Osteoblast (primary cell): ENCODE measurements at regions not wholly inside any gene's neighbourhood (a gene's known extent, or its start where the extent isn't known, plus 50 kb on each side); places are given as distances from the start of the nearest gene placed in this dataset.

Experiments
- DNase-seq: peaks from one replicate; pipeline ENCODE4 v3.0.0; 2011; ENCODE audit warnings: low spot score, mixed read lengths; ENCODE audit not compliant: insufficient read length; ENCODE audit errors: missing footprints
- H2AFZ ChIP-seq: 2 replicates; pipeline ENCODE4 v1.6.0; 2011; ENCODE audit warnings: mild to moderate bottlenecking, low read length
- H3K27ac ChIP-seq: 2 replicates; pipeline ENCODE4 v1.5.1; 2011; ENCODE audit warnings: mild to moderate bottlenecking, low read depth, low read length, moderate library complexity
- H3K27me3 ChIP-seq: 2 replicates; pipeline ENCODE4 v1.6.0; 2012; ENCODE audit warnings: mild to moderate bottlenecking, control low read depth, inconsistent platforms, low read length, moderate library complexity; ENCODE audit not compliant: insufficient read depth
- H3K36me3 ChIP-seq: 2 replicates; pipeline ENCODE4 v1.5.1; 2011; ENCODE audit warnings: mild to moderate bottlenecking, low read length, control low read depth, moderate library complexity; ENCODE audit not compliant: insufficient read depth
- H3K4me1 ChIP-seq: 2 replicates; pipeline ENCODE4 v1.5.1; 2011; ENCODE audit warnings: mild to moderate bottlenecking, low read length, control low read depth, moderate library complexity; ENCODE audit not compliant: insufficient read depth
- H3K4me2 ChIP-seq: 2 replicates; pipeline ENCODE4 v1.6.0; 2011; ENCODE audit warnings: mild to moderate bottlenecking, low read length; ENCODE audit not compliant: insufficient read depth
- H3K4me3 ChIP-seq: fragments of 200-600 bp; sonication (generic); 3 replicates; pipeline ENCODE4 v1.5.1; 2012; ENCODE audit warnings: mild to moderate bottlenecking, low read length, inconsistent platforms; ENCODE audit not compliant: insufficient read depth
- H3K79me2 ChIP-seq: 2 replicates; pipeline ENCODE4 v1.6.0; 2012; ENCODE audit warnings: mild to moderate bottlenecking, low read length, control low read depth, inconsistent platforms; ENCODE audit not compliant: insufficient read depth
- H3K9me3 ChIP-seq: 2 replicates; pipeline ENCODE4 v1.5.1; 2011; ENCODE audit warnings: low read depth, low read length, control low read depth
- H4K20me1 ChIP-seq: 2 replicates; pipeline ENCODE4 v1.6.0; 2012; ENCODE audit warnings: mild to moderate bottlenecking, low read length, control low read depth; ENCODE audit not compliant: insufficient read depth
- CTCF ChIP-seq: IDR thresholded peaks from 2 replicates; pipeline ENCODE4 v1.5.1; 2011; ENCODE audit warnings: mild to moderate bottlenecking, low read depth, low read length, moderate library complexity; ENCODE audit errors: extremely low read depth

- peak overlapping the region; percentile 44 for H3K27ac ChIP-seq
- peaks cover 29% of the 10 kb centered on the region for H3K4me1 ChIP-seq
- no peaks in the 10 kb centered on the region for H3K27me3 ChIP-seq
- H4K20me1 ChIP-seq, result no peaks in the 10 kb centered on the region
- H2AFZ ChIP-seq, result no peak overlapping the region
- no peaks in the 10 kb centered on the region for H3K9me3 ChIP-seq
- H3K4me2 ChIP-seq, result peak overlapping the region; percentile 18
- TF ChIP-seq CTCF, result no peak
- H3K4me3 ChIP-seq, result no peak overlapping the region
- H3K36me3 ChIP-seq, result no peaks in the 10 kb centered on the region
- DNase-seq, result peak; percentile 81
- H3K79me2 ChIP-seq, result no peaks in the 10 kb centered on the region
These were observed 74.8 kb upstream of the MAGI1 start for GRCh38 chr3:66113542-66113941.

- no peak overlapping the region for H3K27ac ChIP-seq
- H2AFZ ChIP-seq, result peak overlapping the region; percentile 50
- no peak overlapping the region for H3K4me3 ChIP-seq
- no peaks in the 10 kb centered on the region for H3K9me3 ChIP-seq
- no peak for TF ChIP-seq CTCF
- H4K20me1 ChIP-seq, result no peaks in the 10 kb centered on the region
- no peaks in the 10 kb centered on the region for H3K79me2 ChIP-seq
- no peaks in the 10 kb centered on the region for H3K36me3 ChIP-seq
- H3K4me2 ChIP-seq, result no peak overlapping the region
- DNase-seq, result no peak
- no peaks in the 10 kb centered on the region for H3K27me3 ChIP-seq
- peaks cover 30% of the 10 kb centered on the region for H3K4me1 ChIP-seq
These were observed 72.1 kb upstream of the MAGI1 start for GRCh38 chr3:66110840-66111239.

- no peak overlapping the region for H3K4me2 ChIP-seq
- peak; percentile 90 for DNase-seq
- no peak overlapping the region for H3K4me3 ChIP-seq
- H4K20me1 ChIP-seq, result no peaks in the 10 kb centered on the region
- no peaks in the 10 kb centered on the region for H3K27me3 ChIP-seq
- no peaks in the 10 kb centered on the region for H3K79me2 ChIP-seq
- H3K9me3 ChIP-seq, result no peaks in the 10 kb centered on the region
- H3K27ac ChIP-seq, result peak overlapping the region; percentile 49
- H3K4me1 ChIP-seq, result peaks cover 12% of the 10 kb centered on the region
- no peaks in the 10 kb centered on the region for H3K36me3 ChIP-seq
- H2AFZ ChIP-seq, result peak overlapping the region; percentile 71
- no peak for TF ChIP-seq CTCF
These were observed 69.1 kb upstream of the MAGI1 start for GRCh38 chr3:66107855-66108254.

- no peaks in the 10 kb centered on the region for H3K36me3 ChIP-seq
- H3K79me2 ChIP-seq, result no peaks in the 10 kb centered on the region
- H3K27ac ChIP-seq, result no peak overlapping the region
- no peak overlapping the region for H3K4me2 ChIP-seq
- H3K9me3 ChIP-seq, result no peaks in the 10 kb centered on the region
- no peaks in the 10 kb centered on the region for H4K20me1 ChIP-seq
- H3K27me3 ChIP-seq, result no peaks in the 10 kb centered on the region
- no peak for TF ChIP-seq CTCF
- H3K4me1 ChIP-seq, result peaks cover 12% of the 10 kb centered on the region
- no peak overlapping the region for H3K4me3 ChIP-seq
- peak overlapping the region; percentile 63 for H2AFZ ChIP-seq
- DNase-seq, result no peak
These were observed 68.1 kb upstream of the MAGI1 start for GRCh38 chr3:66106788-66107187.
